ENCODE measurements at regions not wholly inside any gene's neighbourhood (a gene's known extent, or its start where the extent isn't known, plus 50 kb on each side); places are given as distances from the start of the nearest gene placed in this dataset.

DNA sequence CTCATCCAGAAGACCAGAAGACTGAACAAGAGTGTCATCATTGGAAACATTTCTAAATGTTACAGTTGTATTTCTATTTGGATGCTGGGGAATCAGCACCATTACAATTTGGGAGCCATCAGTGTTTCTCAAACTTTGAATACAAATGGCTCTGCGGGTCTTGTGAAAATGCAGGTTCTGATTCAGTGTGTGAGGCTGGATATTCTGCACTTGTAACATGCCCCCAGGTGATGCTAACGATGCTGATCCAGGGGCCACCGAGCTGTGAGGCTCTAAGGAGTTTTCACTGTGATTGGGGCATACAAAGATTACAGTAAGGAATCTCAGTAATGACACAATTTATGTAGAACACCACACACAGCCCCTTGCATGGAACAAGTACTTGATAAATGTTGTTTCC, 167.7 kb downstream of the ACTL7B start:
- no peak for DNase-seq (ENCODE audit: low spot score)
- no peak for TF ChIP-seq RXRA (IDR thresholded peaks at IDR 0.05)
- TF ChIP-seq, protein P1, sequence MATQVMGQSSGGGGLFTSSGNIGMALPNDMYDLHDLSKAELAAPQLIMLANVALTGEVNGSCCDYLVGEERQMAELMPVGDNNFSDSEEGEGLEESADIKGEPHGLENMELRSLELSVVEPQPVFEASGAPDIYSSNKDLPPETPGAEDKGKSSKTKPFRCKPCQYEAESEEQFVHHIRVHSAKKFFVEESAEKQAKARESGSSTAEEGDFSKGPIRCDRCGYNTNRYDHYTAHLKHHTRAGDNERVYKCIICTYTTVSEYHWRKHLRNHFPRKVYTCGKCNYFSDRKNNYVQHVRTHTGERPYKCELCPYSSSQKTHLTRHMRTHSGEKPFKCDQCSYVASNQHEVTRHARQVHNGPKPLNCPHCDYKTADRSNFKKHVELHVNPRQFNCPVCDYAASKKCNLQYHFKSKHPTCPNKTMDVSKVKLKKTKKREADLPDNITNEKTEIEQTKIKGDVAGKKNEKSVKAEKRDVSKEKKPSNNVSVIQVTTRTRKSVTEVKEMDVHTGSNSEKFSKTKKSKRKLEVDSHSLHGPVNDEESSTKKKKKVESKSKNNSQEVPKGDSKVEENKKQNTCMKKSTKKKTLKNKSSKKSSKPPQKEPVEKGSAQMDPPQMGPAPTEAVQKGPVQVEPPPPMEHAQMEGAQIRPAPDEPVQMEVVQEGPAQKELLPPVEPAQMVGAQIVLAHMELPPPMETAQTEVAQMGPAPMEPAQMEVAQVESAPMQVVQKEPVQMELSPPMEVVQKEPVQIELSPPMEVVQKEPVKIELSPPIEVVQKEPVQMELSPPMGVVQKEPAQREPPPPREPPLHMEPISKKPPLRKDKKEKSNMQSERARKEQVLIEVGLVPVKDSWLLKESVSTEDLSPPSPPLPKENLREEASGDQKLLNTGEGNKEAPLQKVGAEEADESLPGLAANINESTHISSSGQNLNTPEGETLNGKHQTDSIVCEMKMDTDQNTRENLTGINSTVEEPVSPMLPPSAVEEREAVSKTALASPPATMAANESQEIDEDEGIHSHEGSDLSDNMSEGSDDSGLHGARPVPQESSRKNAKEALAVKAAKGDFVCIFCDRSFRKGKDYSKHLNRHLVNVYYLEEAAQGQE (IDR thresholded peaks at IDR 0.05), result no peak
- TF ChIP-seq FOXA1 (IDR thresholded peaks at IDR 0.05), result no peak
- TF ChIP-seq TAF1 (conservative IDR thresholded peaks at IDR 0.05), result no peak
- no peak for TF ChIP-seq EGR1 (IDR thresholded peaks at IDR 0.05; ENCODE audit: low read depth in 2 of 2)
- TF ChIP-seq, protein P2, sequence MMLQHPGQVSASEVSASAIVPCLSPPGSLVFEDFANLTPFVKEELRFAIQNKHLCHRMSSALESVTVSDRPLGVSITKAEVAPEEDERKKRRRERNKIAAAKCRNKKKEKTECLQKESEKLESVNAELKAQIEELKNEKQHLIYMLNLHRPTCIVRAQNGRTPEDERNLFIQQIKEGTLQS (IDR thresholded peaks at IDR 0.05), result no peak
- no peak for TF ChIP-seq HNF4A (conservative IDR thresholded peaks at IDR 0.05)
- no peak for TF ChIP-seq SP1 (IDR thresholded peaks at IDR 0.05)
- no peak for TF ChIP-seq NR2F2 (IDR thresholded peaks at IDR 0.05)
- no peak for TF ChIP-seq JUND (IDR thresholded peaks at IDR 0.05)
- TF ChIP-seq ZBTB33 (IDR thresholded peaks at IDR 0.05), result no peak
- TF ChIP-seq MAX (IDR thresholded peaks at IDR 0.05), result no peak
- TF ChIP-seq YY1 (IDR thresholded peaks at IDR 0.05), result no peak
- Histone ChIP-seq H3K4me3 (ENCODE audit: low read depth in 1 of 3, low read length in 3 of 3) (no peak overlapping the region), H3K27ac (ENCODE audit: low read depth in 1 of 2, low read length in 2 of 2) (no peak overlapping the region), H3K36me3 (ENCODE audit: control insufficient read depth in 4 of 4, insufficient read depth in 3 of 4, low read depth in 1 of 4, low read length in 3 of 4) (no peaks in the 10 kb centered on the region), H3K27me3 (ENCODE audit: control insufficient read depth in 4 of 4, insufficient read depth in 4 of 4, low read length in 3 of 4) (no peaks in the 10 kb centered on the region), H3K9me3 (ENCODE audit: control insufficient read depth in 4 of 4, low read length in 3 of 4) (peaks cover 2 to 16% (median 11%) of the 10 kb centered on the region in 4 donors), H3K4me1 (ENCODE audit: control insufficient read depth in 4 of 4, insufficient read depth in 4 of 4, low read length in 3 of 4) (no peaks in the 10 kb centered on the region), H3K9ac (ENCODE audit: low read depth in 1 of 2, low read length in 2 of 2) (no peak overlapping the region)
- 74% methylated on average over 3 of the region's 3 CpGs for WGBS

GRCh38 chr9:108687006-108687987, 168.5 kb downstream of the ACTL7B start:
- DNase-seq (ENCODE audit: low spot score), result no peak

More at GRCh38 chr9:108687006-108687987, 168.5 kb downstream of the ACTL7B start:
- no peak overlapping the region for H3K4me3 ChIP-seq (ENCODE audit: low read depth in 1 of 3, low read length in 3 of 3)
- H3K27ac ChIP-seq (ENCODE audit: low read depth in 1 of 2, low read length in 2 of 2), result no peak overlapping the region
- no peaks in the 10 kb centered on the region for H3K4me1 ChIP-seq (ENCODE audit: control insufficient read depth in 4 of 4, insufficient read depth in 4 of 4, low read length in 3 of 4)
- H3K27me3 ChIP-seq (ENCODE audit: control insufficient read depth in 4 of 4, insufficient read depth in 4 of 4, low read length in 3 of 4), result no peaks in the 10 kb centered on the region
- no peaks in the 10 kb centered on the region for H3K36me3 ChIP-seq (ENCODE audit: control insufficient read depth in 4 of 4, insufficient read depth in 3 of 4, low read depth in 1 of 4, low read length in 3 of 4)
- H3K9ac ChIP-seq (ENCODE audit: low read depth in 1 of 2, low read length in 2 of 2), result no peak overlapping the region
- 83% methylated on average over 8 of the region's 8 CpGs for WGBS
- H3K9me3 ChIP-seq (ENCODE audit: control insufficient read depth in 4 of 4, low read length in 3 of 4), result peaks cover 2 to 16% (median 11%) of the 10 kb centered on the region in 4 donors
- no peak for TF ChIP-seq HNF4A (conservative IDR thresholded peaks at IDR 0.05)
- no peak for TF ChIP-seq FOXA1 (IDR thresholded peaks at IDR 0.05)
- TF ChIP-seq, protein P3, sequence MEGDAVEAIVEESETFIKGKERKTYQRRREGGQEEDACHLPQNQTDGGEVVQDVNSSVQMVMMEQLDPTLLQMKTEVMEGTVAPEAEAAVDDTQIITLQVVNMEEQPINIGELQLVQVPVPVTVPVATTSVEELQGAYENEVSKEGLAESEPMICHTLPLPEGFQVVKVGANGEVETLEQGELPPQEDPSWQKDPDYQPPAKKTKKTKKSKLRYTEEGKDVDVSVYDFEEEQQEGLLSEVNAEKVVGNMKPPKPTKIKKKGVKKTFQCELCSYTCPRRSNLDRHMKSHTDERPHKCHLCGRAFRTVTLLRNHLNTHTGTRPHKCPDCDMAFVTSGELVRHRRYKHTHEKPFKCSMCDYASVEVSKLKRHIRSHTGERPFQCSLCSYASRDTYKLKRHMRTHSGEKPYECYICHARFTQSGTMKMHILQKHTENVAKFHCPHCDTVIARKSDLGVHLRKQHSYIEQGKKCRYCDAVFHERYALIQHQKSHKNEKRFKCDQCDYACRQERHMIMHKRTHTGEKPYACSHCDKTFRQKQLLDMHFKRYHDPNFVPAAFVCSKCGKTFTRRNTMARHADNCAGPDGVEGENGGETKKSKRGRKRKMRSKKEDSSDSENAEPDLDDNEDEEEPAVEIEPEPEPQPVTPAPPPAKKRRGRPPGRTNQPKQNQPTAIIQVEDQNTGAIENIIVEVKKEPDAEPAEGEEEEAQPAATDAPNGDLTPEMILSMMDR (IDR thresholded peaks at IDR 0.05; ENCODE audit: low read depth, low read length, missing input control), result no peak
- TF ChIP-seq, protein P1 (IDR thresholded peaks at IDR 0.05), result no peak
- no peak for TF ChIP-seq NR2F2 (IDR thresholded peaks at IDR 0.05)
- TF ChIP-seq GABPA (IDR thresholded peaks at IDR 0.05 in 1 of 2, conservative IDR thresholded peaks at IDR 0.05 in 1 of 2), result no peak
